Large intestine (tissue), 3 donors: ENCODE measurements at regions not wholly inside any gene's neighbourhood (a gene's known extent, or its start where the extent isn't known, plus 50 kb on each side); places are given as distances from the start of the nearest gene placed in this dataset.
"Not testable (repeated sequence)": the region's sequence is repeated elsewhere in the genome, so short reads cannot be mapped to it uniquely, and the experiment has no call there.

Source experiments
- DNase-seq, 2 donors: peaks; one replicate each; pipeline versions ENCODE4 v3.0.0 to v3.0.0-alpha.2; 2013
- H3K27ac ChIP-seq: one replicate; pipeline ENCODE4 v1.5.1; 2013; ENCODE audit warnings: low read length
- H3K27me3 ChIP-seq: 2 replicates; pipeline ENCODE4 v1.6.1; 2013; ENCODE audit warnings: low read length; ENCODE audit not compliant: control insufficient read depth, insufficient read depth
- H3K36me3 ChIP-seq: 2 replicates; pipeline ENCODE4 v1.6.1; 2013; ENCODE audit warnings: low read length; ENCODE audit not compliant: control insufficient read depth, insufficient read depth
- H3K4me1 ChIP-seq: one replicate; pipeline ENCODE4 v1.6.1; 2013; ENCODE audit warnings: low read length; ENCODE audit not compliant: control insufficient read depth, insufficient read depth
- H3K4me3 ChIP-seq: one replicate; pipeline ENCODE4 v1.5.1; 2013; ENCODE audit warnings: low read length
- H3K9me3 ChIP-seq: one replicate; pipeline ENCODE4 v1.6.1; 2013; ENCODE audit warnings: mild to moderate bottlenecking, low read depth, low read length, moderate library complexity; ENCODE audit not compliant: control insufficient read depth
- WGBS: methylation state at CpG from one replicate; pipeline ENCODE4 v1.1.5; 2013; ENCODE audit warnings: low lambda C conversion rate; ENCODE audit not compliant: insufficient coverage; 5-methylcytosine and 5-hydroxymethylcytosine counted together

DNA sequence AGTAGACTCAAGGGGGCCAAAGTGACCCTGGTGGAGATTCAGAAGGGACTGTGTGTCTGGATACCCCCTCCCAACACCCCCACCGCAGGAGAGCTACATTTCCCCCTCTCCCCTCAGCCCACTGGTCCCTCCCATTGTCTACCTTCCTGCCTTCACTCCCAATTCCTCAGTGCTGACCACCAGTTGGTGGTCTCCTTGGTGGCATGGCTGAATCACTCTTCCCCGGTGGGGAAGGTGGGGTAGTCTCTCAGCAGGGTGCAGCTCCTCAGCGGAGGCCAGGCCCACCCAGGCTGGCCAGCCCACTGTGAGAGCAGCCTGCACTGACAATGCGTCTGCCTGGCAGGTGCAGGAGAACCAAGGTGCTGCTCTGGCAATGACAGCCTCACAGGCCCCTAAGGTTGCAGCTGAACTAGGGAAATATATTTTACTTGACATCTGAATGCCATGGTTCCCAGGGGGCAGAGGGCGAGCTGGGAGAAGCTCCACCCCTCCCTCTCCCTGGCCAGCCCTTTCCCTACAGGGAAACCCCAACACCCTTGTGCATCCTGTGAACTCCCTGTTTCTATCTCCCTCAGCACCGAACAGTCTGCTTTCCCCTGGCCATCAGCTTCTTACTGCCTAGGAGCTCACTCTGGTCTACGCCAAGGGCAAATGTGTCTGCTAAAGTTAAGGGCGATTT lies 62.6 kb upstream of the PAX8 start:
- Histone ChIP-seq H3K27me3 (no peaks in the 10 kb centered on the region), H3K27ac (no peak overlapping the region), H3K4me1 (peaks cover 5% of the 10 kb centered on the region), H3K9me3 (no peaks in the 10 kb centered on the region), H3K4me3 (no peak overlapping the region), H3K36me3 (no peaks in the 10 kb centered on the region)
- no CpG with 5 or more reads among the region's 8 CpGs for WGBS
- DNase-seq = peak in 1 of 2 donors; percentile 33

DNA sequence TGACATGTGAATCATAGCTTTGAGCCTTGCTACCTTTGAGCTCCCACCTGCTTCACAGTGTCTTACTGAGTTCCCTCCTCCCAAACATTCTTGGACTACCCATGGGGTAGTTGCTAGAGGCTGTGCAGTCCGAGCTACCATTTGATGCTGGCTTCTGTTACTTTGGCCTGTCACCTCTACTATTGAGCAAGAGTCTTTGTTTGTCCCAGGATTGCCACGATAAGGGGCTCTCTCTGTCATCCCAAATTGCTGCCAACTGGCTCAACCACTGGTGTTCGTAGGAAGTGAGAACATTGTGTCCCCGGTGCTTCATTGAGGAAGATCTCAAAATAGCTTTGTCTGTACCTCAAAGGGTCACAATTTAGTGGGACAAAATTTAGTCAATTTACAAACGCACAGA lies 59.1 kb upstream of the PAX8 start:
- Histone ChIP-seq H3K27ac (no peak overlapping the region), H3K27me3 (no peaks in the 10 kb centered on the region), H3K4me3 (no peak overlapping the region), H3K36me3 (no peaks in the 10 kb centered on the region), H3K9me3 (no peaks in the 10 kb centered on the region), H3K4me1 (peaks cover 5% of the 10 kb centered on the region)
- DNase-seq = no peak
- WGBS = no CpG with 5 or more reads among the region's 5 CpGs

GRCh38 chr2:113336040-113336439 lies 57.3 kb upstream of the PAX8 start:
- WGBS = no CpG with 5 or more reads among the region's 3 CpGs
- not testable (repeated sequence) for H3K9me3 ChIP-seq, H3K4me1 ChIP-seq, H3K36me3 ChIP-seq, H3K27ac ChIP-seq, DNase-seq, H3K4me3 ChIP-seq, H3K27me3 ChIP-seq

DNA sequence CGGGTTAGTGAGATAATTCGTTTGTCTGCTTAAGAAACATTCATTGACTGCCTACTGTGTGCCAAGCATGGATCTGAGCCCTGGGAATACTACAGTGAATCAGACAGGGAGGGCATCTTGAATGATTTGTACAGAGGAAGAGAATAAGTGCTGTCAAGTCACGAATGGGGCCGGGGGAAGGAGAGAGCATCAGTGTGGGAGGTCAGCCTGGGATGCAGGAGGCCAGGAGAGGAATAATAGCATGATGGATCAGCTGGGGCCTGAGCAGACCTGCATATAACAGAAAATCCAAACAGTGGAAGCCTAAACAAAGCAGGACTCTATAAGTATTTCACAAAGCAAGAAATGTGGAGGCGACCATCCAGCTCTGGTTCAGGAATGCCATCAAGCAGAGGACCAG lies 55.4 kb upstream of the PAX8 start:
- Histone ChIP-seq H3K36me3 (no peaks in the 10 kb centered on the region), H3K27ac (no peak overlapping the region), H3K9me3 (no peaks in the 10 kb centered on the region), H3K4me3 (no peak overlapping the region), H3K27me3 (no peaks in the 10 kb centered on the region), H3K4me1 (no peaks in the 10 kb centered on the region)
- DNase-seq = no peak
- 83% methylated on average over 1 of the region's 5 CpGs for WGBS

DNA sequence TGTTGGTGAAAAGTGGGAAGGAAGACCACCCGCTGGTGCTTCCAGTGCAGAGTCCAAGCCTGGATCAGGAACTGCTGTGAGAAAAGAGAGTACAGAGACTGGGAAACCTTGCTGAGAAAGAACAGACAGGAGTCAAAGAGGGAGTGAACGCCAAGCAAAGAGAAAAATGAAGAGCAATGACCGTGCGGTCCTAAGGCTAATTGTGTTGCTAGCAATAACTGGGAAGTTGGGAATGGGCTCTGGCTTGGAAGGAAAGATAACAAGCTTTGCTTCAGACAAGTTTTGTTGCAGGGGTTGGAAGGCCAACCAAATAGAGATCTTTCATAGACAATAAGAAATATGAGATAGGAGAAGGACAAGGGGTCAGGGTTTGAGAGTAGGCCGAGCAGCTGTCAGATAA lies 55.0 kb upstream of the PAX8 start:
- not testable (repeated sequence) for H3K36me3 ChIP-seq, H3K9me3 ChIP-seq, DNase-seq, H3K27me3 ChIP-seq, H3K4me3 ChIP-seq, H3K27ac ChIP-seq, H3K4me1 ChIP-seq
- WGBS = 57% methylated on average over 1 of the region's 5 CpGs

DNA sequence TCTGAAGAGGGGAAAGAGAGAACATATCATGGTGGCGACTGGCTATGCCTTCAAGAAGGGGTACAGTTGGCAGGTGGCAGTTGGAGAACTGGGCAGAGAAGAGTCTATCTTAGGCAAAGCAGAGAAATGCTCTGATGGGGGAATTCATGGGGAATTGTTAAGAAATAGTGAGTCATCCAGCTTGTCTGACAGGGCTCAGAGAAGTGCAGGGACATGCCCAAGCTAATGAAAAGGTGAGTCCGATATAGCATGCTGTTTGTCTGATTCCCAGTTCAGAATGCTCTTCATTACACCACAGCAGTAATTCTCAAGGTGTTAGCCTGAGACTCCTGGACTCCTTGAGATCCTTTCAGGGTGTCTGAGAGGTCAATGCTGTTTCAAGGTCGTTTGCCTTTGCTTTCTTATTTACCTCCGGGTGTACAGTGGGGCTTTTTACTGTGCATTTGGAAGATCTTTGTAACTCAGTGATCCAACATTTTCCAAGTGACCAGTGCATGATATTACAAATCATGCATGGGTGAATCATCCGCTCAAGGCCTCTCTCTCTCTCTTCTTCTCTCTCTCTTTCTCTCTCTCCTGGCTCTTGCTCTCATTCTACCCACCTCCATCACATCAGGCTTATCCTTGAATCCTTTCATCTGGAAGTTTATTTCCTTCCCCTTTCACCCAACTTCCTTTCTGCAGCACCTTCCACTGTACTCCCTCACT lies 51.5 kb upstream of the PAX8 start:
- peak in 1 of 2 donors; percentile 14 for DNase-seq
- not testable (repeated sequence) for H3K27ac ChIP-seq, H3K36me3 ChIP-seq, H3K9me3 ChIP-seq, H3K4me3 ChIP-seq, H3K4me1 ChIP-seq, H3K27me3 ChIP-seq
- WGBS = 100% methylated on average over 1 of the region's 5 CpGs

GRCh38 chr2:113328973-113329372 lies 50.3 kb upstream of the PAX8 start:
- H3K4me3 ChIP-seq, H3K36me3 ChIP-seq, H3K27ac ChIP-seq, DNase-seq, H3K9me3 ChIP-seq, H3K27me3 ChIP-seq: not testable (repeated sequence)
- peaks cover 10% of the 10 kb centered on the region for H3K4me1 ChIP-seq
- no CpG with 5 or more reads among the region's 9 CpGs for WGBS

DNA sequence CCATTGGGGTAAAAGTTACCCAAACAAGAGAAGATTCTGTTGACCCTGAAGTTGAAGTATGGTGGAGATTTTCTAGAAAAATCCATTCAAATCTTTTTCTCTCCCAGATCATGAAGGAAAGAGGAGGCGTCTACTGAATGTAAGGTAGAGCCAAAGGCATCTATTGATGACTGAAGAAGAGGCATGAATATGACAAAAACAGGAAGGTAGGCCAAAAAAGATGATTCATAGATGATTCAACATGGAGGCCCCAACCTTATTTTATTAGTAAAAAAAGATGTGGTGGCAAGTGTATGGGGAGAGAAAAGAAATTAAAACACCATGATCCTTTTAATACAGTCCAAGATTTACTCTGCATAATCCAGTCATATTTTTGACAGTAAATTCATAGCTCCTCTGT lies 49.9 kb upstream of the PAX8 start:
- not testable (repeated sequence) for H3K27me3 ChIP-seq, H3K27ac ChIP-seq

More for the DNA sequence above, 49.9 kb upstream of the PAX8 start:
- peaks cover 11% of the 10 kb centered on the region for H3K4me1 ChIP-seq
- not testable (repeated sequence) for H3K36me3 ChIP-seq, H3K9me3 ChIP-seq, H3K4me3 ChIP-seq, DNase-seq
- WGBS = no CpG with 5 or more reads among the region's 1 CpG
